ENCODE measurements at regions not wholly inside any gene's neighbourhood (a gene's known extent, or its start where the extent isn't known, plus 50 kb on each side); places are given as distances from the start of the nearest gene placed in this dataset.

DNA sequence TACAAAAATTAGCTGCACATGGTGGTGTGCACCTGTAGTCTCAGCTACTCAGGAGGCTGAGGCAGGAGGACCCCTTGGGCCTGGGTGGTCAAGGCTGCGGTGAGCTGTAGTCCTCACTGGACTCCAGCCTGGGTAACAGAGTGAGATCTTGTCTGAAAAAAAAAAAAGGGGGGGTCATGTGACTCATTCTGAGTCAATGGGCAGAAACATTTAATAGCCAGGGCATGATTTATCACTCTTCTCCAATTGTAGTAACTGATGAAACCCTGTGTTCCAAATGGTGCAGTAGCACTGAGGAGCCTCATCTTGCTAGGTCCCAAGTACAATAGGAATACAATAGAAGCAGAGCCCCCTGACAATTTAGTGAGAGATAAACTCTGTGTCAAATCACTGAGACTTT is 78.9 kb upstream of the CCDC68 start:
- intact Hi-C loops (cut with micrococcal nuclease; ENCODE audit: unreplicated experiment) = no loop called here
- no TSS peak for BruUV-seq (replicated peaks)
- Mint-ChIP-seq H3K36me3 (ENCODE audit: insufficient read depth, unreplicated experiment) (no peaks in the 10 kb centered on the region), H3K27ac (ENCODE audit: unreplicated experiment) (no peak overlapping the region), H3K27me3 (ENCODE audit: unreplicated experiment) (no peaks in the 10 kb centered on the region), H3K9me3 (ENCODE audit: low read depth, unreplicated experiment) (no peaks in the 10 kb centered on the region), H3K4me3 (ENCODE audit: low read depth, unreplicated experiment) (no peak overlapping the region), H3K4me1 (ENCODE audit: low read depth, unreplicated experiment) (no peaks in the 10 kb centered on the region)
- CTCF ChIA-PET = no interaction called here
- no peak for DNase-seq
- TF ChIP-seq, protein P1, sequence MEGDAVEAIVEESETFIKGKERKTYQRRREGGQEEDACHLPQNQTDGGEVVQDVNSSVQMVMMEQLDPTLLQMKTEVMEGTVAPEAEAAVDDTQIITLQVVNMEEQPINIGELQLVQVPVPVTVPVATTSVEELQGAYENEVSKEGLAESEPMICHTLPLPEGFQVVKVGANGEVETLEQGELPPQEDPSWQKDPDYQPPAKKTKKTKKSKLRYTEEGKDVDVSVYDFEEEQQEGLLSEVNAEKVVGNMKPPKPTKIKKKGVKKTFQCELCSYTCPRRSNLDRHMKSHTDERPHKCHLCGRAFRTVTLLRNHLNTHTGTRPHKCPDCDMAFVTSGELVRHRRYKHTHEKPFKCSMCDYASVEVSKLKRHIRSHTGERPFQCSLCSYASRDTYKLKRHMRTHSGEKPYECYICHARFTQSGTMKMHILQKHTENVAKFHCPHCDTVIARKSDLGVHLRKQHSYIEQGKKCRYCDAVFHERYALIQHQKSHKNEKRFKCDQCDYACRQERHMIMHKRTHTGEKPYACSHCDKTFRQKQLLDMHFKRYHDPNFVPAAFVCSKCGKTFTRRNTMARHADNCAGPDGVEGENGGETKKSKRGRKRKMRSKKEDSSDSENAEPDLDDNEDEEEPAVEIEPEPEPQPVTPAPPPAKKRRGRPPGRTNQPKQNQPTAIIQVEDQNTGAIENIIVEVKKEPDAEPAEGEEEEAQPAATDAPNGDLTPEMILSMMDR (IDR thresholded peaks at IDR 0.05; ENCODE audit: unreplicated experiment) = no peak

DNA sequence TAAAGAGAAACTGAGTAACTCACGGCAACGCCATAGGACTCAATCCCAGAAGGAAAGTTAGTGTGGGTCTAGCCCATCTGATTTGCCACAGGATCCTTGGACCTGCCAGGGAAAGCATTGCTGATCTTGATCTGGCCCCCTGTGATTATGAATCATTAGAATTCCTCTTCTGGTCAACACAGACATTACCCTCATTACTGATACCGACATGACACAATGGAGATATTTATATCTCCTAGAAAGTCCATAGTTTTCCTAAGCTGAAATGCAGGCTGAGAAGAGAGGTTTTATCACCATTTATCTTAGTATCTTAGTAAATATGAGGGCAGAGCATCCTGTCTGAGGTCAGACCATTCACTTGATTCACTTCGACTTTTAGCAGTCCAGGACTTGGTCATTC is 75.5 kb upstream of the CCDC68 start:
- CTCF ChIA-PET = no interaction called here
- Mint-ChIP-seq H3K4me1 (ENCODE audit: low read depth, unreplicated experiment) (peaks cover 13% of the 10 kb centered on the region), H3K36me3 (ENCODE audit: insufficient read depth, unreplicated experiment) (peaks cover 5% of the 10 kb centered on the region), H3K27me3 (ENCODE audit: unreplicated experiment) (no peaks in the 10 kb centered on the region), H3K4me3 (ENCODE audit: low read depth, unreplicated experiment) (no peak overlapping the region), H3K9me3 (ENCODE audit: low read depth, unreplicated experiment) (no peaks in the 10 kb centered on the region), H3K27ac (ENCODE audit: unreplicated experiment) (no peak overlapping the region)
- no TSS peak for BruUV-seq (replicated peaks)
- TF ChIP-seq, protein P1 (IDR thresholded peaks at IDR 0.05; ENCODE audit: unreplicated experiment) = no peak
- intact Hi-C loops (cut with micrococcal nuclease; ENCODE audit: unreplicated experiment) = no loop called here
- no peak for DNase-seq

DNA sequence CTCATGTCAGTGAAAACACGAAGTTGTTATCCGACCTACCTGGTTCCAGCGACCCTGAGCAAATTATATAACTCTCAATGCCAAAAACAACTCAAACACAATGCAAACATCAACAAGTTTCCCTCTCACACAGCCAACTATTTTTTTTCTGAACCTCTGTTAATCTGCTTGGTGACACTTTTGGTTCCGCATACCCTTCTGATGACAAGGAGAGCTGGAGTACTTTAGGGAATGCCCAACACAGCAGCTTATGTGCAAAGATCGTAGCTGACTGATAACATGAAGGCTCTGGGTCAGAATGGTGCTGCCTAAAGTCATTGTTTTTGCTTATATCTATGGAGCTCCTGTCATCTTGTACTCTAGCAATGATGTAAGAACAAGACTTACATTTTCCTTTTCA is 72.7 kb upstream of the CCDC68 start:
- Mint-ChIP-seq H3K36me3 (ENCODE audit: insufficient read depth, unreplicated experiment) (peaks cover 5% of the 10 kb centered on the region), H3K27ac (ENCODE audit: unreplicated experiment) (peak overlapping the region; percentile 82), H3K4me3 (ENCODE audit: low read depth, unreplicated experiment) (peak overlapping the region; percentile 38), H3K9me3 (ENCODE audit: low read depth, unreplicated experiment) (no peaks in the 10 kb centered on the region), H3K4me1 (ENCODE audit: low read depth, unreplicated experiment) (peaks cover 13% of the 10 kb centered on the region), H3K27me3 (ENCODE audit: unreplicated experiment) (no peaks in the 10 kb centered on the region)
- intact Hi-C loops (cut with micrococcal nuclease; ENCODE audit: unreplicated experiment) = no loop called here
- peak; percentile 45 for DNase-seq
- BruUV-seq (replicated peaks) = no TSS peak
- TF ChIP-seq, protein P1 (IDR thresholded peaks at IDR 0.05; ENCODE audit: unreplicated experiment) = no peak
- CTCF ChIA-PET = interaction anchor here (0.6 kb wide), 1 partner anchor 69 kb away, joined by 4 read pairs; no protein-coding TSS in a partner anchor

DNA sequence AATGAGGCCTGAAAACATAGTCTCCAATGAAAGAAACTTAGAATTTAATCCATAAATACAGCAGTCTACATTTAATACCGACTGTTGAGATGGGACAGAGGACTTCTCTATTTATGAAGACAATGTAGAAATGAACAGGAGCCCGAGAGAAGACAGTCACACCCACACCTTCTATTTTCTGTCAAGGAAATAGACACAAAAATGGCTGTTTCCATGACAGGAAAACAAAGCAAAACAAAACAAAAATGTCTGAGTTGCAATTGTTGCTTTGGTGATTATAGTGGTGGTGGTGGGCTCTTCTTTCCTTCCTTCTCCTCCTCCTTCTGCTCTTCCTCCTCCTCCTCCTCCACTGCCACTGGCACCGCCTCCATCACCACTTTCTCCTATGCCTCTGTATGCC is 72.3 kb upstream of the CCDC68 start:
- H3K27ac Mint-ChIP-seq (ENCODE audit: unreplicated experiment) = peak overlapping the region; percentile 82
- DNase-seq = no peak

More for the DNA sequence above, 72.3 kb upstream of the CCDC68 start:
- Mint-ChIP-seq H3K36me3 (ENCODE audit: insufficient read depth, unreplicated experiment) (peaks cover 5% of the 10 kb centered on the region), H3K9me3 (ENCODE audit: low read depth, unreplicated experiment) (no peaks in the 10 kb centered on the region), H3K4me1 (ENCODE audit: low read depth, unreplicated experiment) (peaks cover 13% of the 10 kb centered on the region), H3K27me3 (ENCODE audit: unreplicated experiment) (no peaks in the 10 kb centered on the region), H3K4me3 (ENCODE audit: low read depth, unreplicated experiment) (peak overlapping the region; percentile 38)
- TF ChIP-seq, protein P1 (IDR thresholded peaks at IDR 0.05; ENCODE audit: unreplicated experiment) = no peak
- intact Hi-C loops (cut with micrococcal nuclease; ENCODE audit: unreplicated experiment) = no loop called here
- BruUV-seq (replicated peaks) = no TSS peak
- CTCF ChIA-PET = interaction anchor here (0.6 kb wide), 1 partner anchor 69 kb away, joined by 4 read pairs; no protein-coding TSS in a partner anchor

All from Calu3 (cell line).